NCI-H2081 (cell line): ENCODE measurements at regions not wholly inside any gene's neighbourhood (a gene's known extent, or its start where the extent isn't known, plus 50 kb on each side); places are given as distances from the start of the nearest gene placed in this dataset.
A peak's percentile ranks its signal among the peaks of the same experiment; 100 is the strongest.

Experiments used
- DNase-seq, 2 experiments: peaks; one replicate each; lab custom pipeline; 2025; lab: John Stamatoyannopoulos, UW

GRCh38 chr3:124246376-124246775, 254.5 kb upstream of the ROPN1 start:
- no peak for DNase-seq

GRCh38 chr3:124246949-124247348, 255.0 kb upstream of the ROPN1 start:
- peak; percentile 37 to 42 for DNase-seq

- no peak for DNase-seq
Measured at GRCh38 chr3:124248471-124249028, 256.6 kb upstream of the ROPN1 start.

GRCh38 chr3:124249038-124249437, 257.1 kb upstream of the ROPN1 start:
- DNase-seq = no peak

GRCh38 chr3:124250053-124250452, 258.1 kb upstream of the ROPN1 start:
- no peak for DNase-seq

GRCh38 chr3:124256156-124256555, 264.2 kb upstream of the ROPN1 start:
- DNase-seq = no peak

GRCh38 chr3:124256599-124256998, 264.7 kb upstream of the ROPN1 start:
- no peak for DNase-seq

GRCh38 chr3:124257336-124257864, 265.5 kb upstream of the ROPN1 start:
- no peak for DNase-seq

GRCh38 chr3:124258057-124258500, 266.2 kb upstream of the ROPN1 start:
- DNase-seq = no peak

GRCh38 chr3:124260206-124260915, 268.4 kb upstream of the ROPN1 start:
- DNase-seq = no peak

- DNase-seq = no peak
Measured at GRCh38 chr3:124261306-124261705, 269.4 kb upstream of the ROPN1 start.

- DNase-seq = no peak
Measured at GRCh38 chr3:124263168-124263567, 271.2 kb upstream of the ROPN1 start.

GRCh38 chr3:124264346-124264745, 272.4 kb upstream of the ROPN1 start:
- no peak for DNase-seq

GRCh38 chr3:124266487-124266886, 274.6 kb upstream of the ROPN1 start:
- peak; percentile 98 to 100 for DNase-seq

- DNase-seq = no peak
Measured at GRCh38 chr3:124267406-124267805, 275.5 kb upstream of the ROPN1 start.

GRCh38 chr3:124268355-124268754, 276.4 kb upstream of the ROPN1 start:
- no peak for DNase-seq

GRCh38 chr3:124269619-124270018, 277.7 kb upstream of the ROPN1 start:
- no peak for DNase-seq

GRCh38 chr3:124272605-124273151, 280.8 kb upstream of the ROPN1 start:
- DNase-seq = no peak

- DNase-seq = no peak
Measured at GRCh38 chr3:124273651-124274050, 281.7 kb upstream of the ROPN1 start.

GRCh38 chr3:124274051-124274450, 282.1 kb upstream of the ROPN1 start:
- DNase-seq = no peak

- DNase-seq = no peak
Measured at GRCh38 chr3:124275412-124275811, 283.5 kb upstream of the ROPN1 start.

- no peak for DNase-seq
Measured at GRCh38 chr3:124276133-124276532, 284.2 kb upstream of the ROPN1 start.

GRCh38 chr3:124276539-124277143, 284.7 kb upstream of the ROPN1 start:
- DNase-seq = no peak
